PC-9 (cell line): ENCODE measurements at regions not wholly inside any gene's neighbourhood (a gene's known extent, or its start where the extent isn't known, plus 50 kb on each side); places are given as distances from the start of the nearest gene placed in this dataset.
"Not testable (repeated sequence)": the region's sequence is repeated elsewhere in the genome, so short reads cannot be mapped to it uniquely, and the experiment has no call there.

Experiments
- CTCF ChIP-seq: fragments of 200-600 bp; sonication (generic); conservative IDR thresholded peaks from 2 replicates; pipeline ENCODE4 v1.6.1; 2017; ENCODE audit warnings: mixed run types, antibody characterized with exemption, mild to moderate bottlenecking, moderate library complexity
- EZH2 ChIP-seq: fragments of 200-600 bp; sonication (generic); IDR thresholded peaks from 2 replicates; pipeline ENCODE4 v1.8.0; 2017; ENCODE audit warnings: antibody characterized with exemption, low read depth

DNA sequence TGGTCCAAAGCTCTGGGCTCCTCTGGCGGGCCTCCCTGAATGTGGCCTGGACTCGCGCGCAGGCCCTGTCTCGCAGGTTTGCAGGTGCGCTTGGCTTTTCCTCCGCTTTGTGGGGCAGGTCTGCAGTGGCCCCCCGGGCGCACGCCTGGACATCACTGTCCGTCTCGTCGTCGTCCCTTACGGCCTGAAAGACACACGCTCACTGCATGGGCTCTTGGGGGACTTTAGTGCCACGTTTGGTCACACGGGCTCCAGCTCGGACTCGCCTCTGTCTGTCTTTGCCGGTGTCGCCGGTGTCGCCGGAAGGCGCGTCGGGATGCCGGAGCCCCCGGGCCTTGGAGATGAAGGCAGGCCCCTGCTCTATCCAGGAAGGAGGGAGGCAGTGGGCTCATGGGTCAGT is 1419.9 kb upstream of the PCDH10 start:
- not testable (repeated sequence) for TF ChIP-seq EZH2, CTCF
